IMR-90 (cell line): ENCODE measurements at regions not wholly inside any gene's neighbourhood (a gene's known extent, or its start where the extent isn't known, plus 50 kb on each side); places are given as distances from the start of the nearest gene placed in this dataset.
A peak's percentile ranks its signal among the peaks of the same experiment; 100 is the strongest.

Source experiments
- ATAC-seq: fragments of 200-7000 bp; cut with Tn5 transposase; 2 replicates; pipeline ENCODE4 v1.9.1; 2020; ENCODE audit warnings: low read depth, mild to moderate bottlenecking, moderate library complexity
- BruUV-seq: library from RNA; stranded (reverse); fragments of 400-500 nt; replicated peaks from 2 replicates; lab custom pipeline; 2021; lab: Mats Ljungman, UMichigan
- CTCF ChIA-PET: fragments of 300-600 bp; formaldehyde crosslinking; extraction: SDS; loops from one replicate; lab custom pipeline; 2021; ENCODE audit warnings: antibody characterized with exemption; lab: Yijun Ruan, JAX
- POLR2A ChIA-PET: fragments of 300-600 bp; sonication (Branson Sonifier 250); formaldehyde crosslinking; loops from one replicate; lab custom pipeline; 2022; ENCODE audit warnings: antibody characterized with exemption; ENCODE audit not compliant: unreplicated experiment; lab: Charles Lee
- DNase-seq: peaks from one replicate; pipeline ENCODE4 v3.0.0; 2013
- H2AFZ ChIP-seq: replicated peaks from 2 replicates; pipeline ENCODE3; 2013; ENCODE audit warnings: low read length, mild to moderate bottlenecking; ENCODE audit not compliant: poor library complexity
- H2AK5ac ChIP-seq: 2 replicates; pipeline ENCODE4 v1.6.1; 2013; ENCODE audit warnings: low read depth, low read length, inconsistent platforms
- H2AK9ac ChIP-seq: replicated peaks from 2 replicates; pipeline ENCODE3; 2013; ENCODE audit warnings: mild to moderate bottlenecking, low read depth, low read length, moderate library complexity; ENCODE audit not compliant: poor library complexity
- H2BK120ac ChIP-seq: 2 replicates; pipeline ENCODE4 v1.6.1; 2013; ENCODE audit warnings: low read depth, low read length, inconsistent platforms
- H2BK15ac ChIP-seq: 3 replicates; pipeline ENCODE4 v1.6.1; 2013; ENCODE audit warnings: low read depth, low read length, inconsistent platforms
- H2BK20ac ChIP-seq: 2 replicates; pipeline ENCODE4 v1.6.1; 2013; ENCODE audit warnings: low read depth, mild to moderate bottlenecking, inconsistent platforms, low read length, moderate library complexity
- H2BK5ac ChIP-seq: 2 replicates; pipeline ENCODE4 v1.6.1; 2013; ENCODE audit warnings: mild to moderate bottlenecking, low read depth, low read length, inconsistent platforms; ENCODE audit not compliant: poor library complexity, severe bottlenecking
- H3K14ac ChIP-seq: replicated peaks from 2 replicates; pipeline ENCODE4 v1.6.1; 2013; ENCODE audit warnings: low read depth, low read length, inconsistent platforms
- H3K18ac ChIP-seq: 2 replicates; pipeline ENCODE4 v1.6.1; 2013; ENCODE audit warnings: low read depth, low read length, control low read depth
- H3K23ac ChIP-seq: 2 replicates; pipeline ENCODE4 v1.6.1; 2013; ENCODE audit warnings: low read depth, low read length, inconsistent platforms
- H3K27ac ChIP-seq: 2 replicates; pipeline ENCODE4 v1.5.1; 2013; ENCODE audit warnings: mild to moderate bottlenecking, control low read depth, low read length; ENCODE audit not compliant: insufficient read depth
- H3K27me3 ChIP-seq: 2 replicates; pipeline ENCODE4 v1.6.1; 2013; ENCODE audit warnings: low read length; ENCODE audit not compliant: control insufficient read depth, insufficient read depth
- H3K36me3 ChIP-seq: 2 replicates; pipeline ENCODE4 v1.6.1; 2013; ENCODE audit warnings: low read length, mixed read lengths; ENCODE audit not compliant: control insufficient read depth, insufficient read depth
- H3K4ac ChIP-seq: 2 replicates; pipeline ENCODE4 v1.6.1; 2013; ENCODE audit warnings: low read depth, low read length, inconsistent platforms
- H3K4me1 ChIP-seq: 2 replicates; pipeline ENCODE4 v1.6.1; 2013; ENCODE audit warnings: low read length, mixed read lengths; ENCODE audit not compliant: control insufficient read depth, insufficient read depth
- H3K4me2 ChIP-seq: 2 replicates; pipeline ENCODE4 v1.6.1; 2013; ENCODE audit warnings: low read depth, mild to moderate bottlenecking, control low read depth, low read length, moderate library complexity
- H3K4me3 ChIP-seq: 2 replicates; pipeline ENCODE4 v1.5.1; 2013; ENCODE audit warnings: low read depth, mild to moderate bottlenecking, control low read depth, low read length, moderate library complexity; ENCODE audit not compliant: insufficient read depth
- H3K56ac ChIP-seq: 2 replicates; pipeline ENCODE4 v1.6.1; 2013; ENCODE audit warnings: low read length, inconsistent platforms; ENCODE audit not compliant: insufficient read depth; ENCODE audit errors: extremely low read depth
- H3K79me1 ChIP-seq, 2 experiments: 2 replicates each; pipeline ENCODE4 v1.6.1; 2013; ENCODE audit warnings: low read length in 2 of 2, inconsistent platforms in 1 of 2, low read depth in 1 of 2
- H3K9ac ChIP-seq: 2 replicates; pipeline ENCODE4 v1.6.1; 2013; ENCODE audit warnings: low read depth, low read length, control low read depth
- H3K9me1 ChIP-seq: 2 replicates; pipeline ENCODE4 v1.6.1; 2013; ENCODE audit warnings: low read length, inconsistent platforms; ENCODE audit not compliant: insufficient read depth
- H3K9me3 ChIP-seq: 2 replicates; pipeline ENCODE4 v1.6.1; 2013; ENCODE audit warnings: low read length; ENCODE audit not compliant: control insufficient read depth, insufficient read depth
- H4K20me1 ChIP-seq: 2 replicates; pipeline ENCODE4 v1.6.1; 2013; ENCODE audit warnings: low read length, inconsistent platforms; ENCODE audit not compliant: insufficient read depth
- H4K5ac ChIP-seq: 2 replicates; pipeline ENCODE4 v1.6.1; 2013; ENCODE audit warnings: mild to moderate bottlenecking, low read depth, low read length, control low read depth
- H4K8ac ChIP-seq, 2 experiments: 2 replicates each; pipeline ENCODE4 v1.6.1; 2013; ENCODE audit warnings: low read depth in 2 of 2, low read length in 2 of 2, control low read depth in 1 of 2, inconsistent platforms in 1 of 2
- H4K91ac ChIP-seq: 2 replicates; pipeline ENCODE4 v1.6.1; 2013; ENCODE audit warnings: low read depth, low read length, inconsistent platforms; ENCODE audit not compliant: insufficient read depth
- CHD1 ChIP-seq: IDR thresholded peaks from 2 replicates; pipeline ENCODE4 v1.6.1; 2012; ENCODE audit warnings: low read depth, low read length, improper control_type of control experiment
- MAZ ChIP-seq: IDR thresholded peaks from 2 replicates; pipeline ENCODE4 v1.6.1; 2012; ENCODE audit warnings: low read depth, mild to moderate bottlenecking, low read length, improper control_type of control experiment, moderate library complexity, borderline replicate concordance
- SMC3 ChIP-seq: fragments of 150-350 bp; IDR thresholded peaks from 2 replicates; pipeline ENCODE4 v1.6.1; 2016; ENCODE audit warnings: low read depth, mild to moderate bottlenecking, antibody characterized with exemption, low read length, moderate library complexity
- WGBS, 2 experiments: methylation state at CpG; one replicate each; pipeline versions ENCODE4 v1.1.5 to v1.1.7; 2013; ENCODE audit warnings: missing lambda C conversion rate in 2 of 2; ENCODE audit not compliant: insufficient read length in 1 of 2; ENCODE audit errors: extremely low coverage in 2 of 2; 5-methylcytosine and 5-hydroxymethylcytosine counted together
- dilution Hi-C: fragments of 300-500 bp; cut with HindIII; formaldehyde crosslinking; loops from one replicate; pipeline ENCODE4 v1.14.3; 2018; ENCODE audit warnings: low sequenced_read_pairs; ENCODE audit not compliant: unreplicated experiment
- in situ Hi-C: fragments of 300-500 bp; cut with MboI; formaldehyde crosslinking; loops from 3 replicates; pipeline ENCODE4 v1.14.3; 2019; ENCODE audit warnings: low sequenced_read_pairs, inconsistent platforms, mixed read lengths
- intact Hi-C: fragments of 100-400 bp; cut with micrococcal nuclease; formaldehyde crosslinking; loops from 2 replicates; pipeline ENCODE4 v1.10.0; 2022

GRCh38 chr4:55248756-55249155 is 97.3 kb upstream of the SRD5A3 start:
- CTCF ChIA-PET = interaction anchor here (0.8 kb wide), 2 partner anchors 26 to 278 kb away, joined by 3 to 4 read pairs; no protein-coding TSS in a partner anchor

More at GRCh38 chr4:55248756-55249155, 97.3 kb upstream of the SRD5A3 start:
- no peak overlapping the region for H4K5ac ChIP-seq
- H3K9me1 ChIP-seq = no peaks in the 10 kb centered on the region
- H3K4ac ChIP-seq = no peak overlapping the region
- no peaks in the 10 kb centered on the region for H3K36me3 ChIP-seq
- no CpG with 5 or more reads among the region's 6 CpGs for WGBS, 2 experiments
- H3K23ac ChIP-seq = no peak overlapping the region
- H2BK120ac ChIP-seq = no peak overlapping the region
- peak; percentile 10 for DNase-seq
- no peak overlapping the region for H3K56ac ChIP-seq
- H2BK20ac ChIP-seq = no peak overlapping the region
- no TSS peak for BruUV-seq
- POLR2A ChIA-PET = no interaction called here
- H3K9me3 ChIP-seq = no peaks in the 10 kb centered on the region
- no peak overlapping the region for H3K9ac ChIP-seq
- TF ChIP-seq MAZ = no peak
- TF ChIP-seq SMC3 = no peak
- no peak for TF ChIP-seq CHD1
- no peak for ATAC-seq
- H3K27me3 ChIP-seq = no peaks in the 10 kb centered on the region; the same call in 1 of the 2 replicates
- no peak overlapping the region for H3K27ac ChIP-seq
- no peak overlapping the region for H3K18ac ChIP-seq
- H4K91ac ChIP-seq = no peak overlapping the region
- H3K4me3 ChIP-seq = no peak overlapping the region
- no peak overlapping the region for H2AK9ac ChIP-seq
- H3K14ac ChIP-seq = no peak overlapping the region
- no peaks in the 10 kb centered on the region for H3K79me1 ChIP-seq
- dilution Hi-C loops (no loop called here), intact Hi-C loops (no loop called here), in situ Hi-C loops (no loop called here)
- no peaks in the 10 kb centered on the region for H3K4me1 ChIP-seq
- H4K20me1 ChIP-seq = no peaks in the 10 kb centered on the region
- no peak overlapping the region for H3K4me2 ChIP-seq
- no peak overlapping the region for H2AK5ac ChIP-seq
- peak overlapping the region; percentile 45 for H2AFZ ChIP-seq
- H2BK15ac ChIP-seq = no peak overlapping the region
- H4K8ac ChIP-seq = no peak overlapping the region
- H2BK5ac ChIP-seq = no peak overlapping the region
